Keratinocyte (primary cell): ENCODE measurements at regions not wholly inside any gene's neighbourhood (a gene's known extent, or its start where the extent isn't known, plus 50 kb on each side); places are given as distances from the start of the nearest gene placed in this dataset.

Experiments
- DNase-seq: peaks from one replicate; pipeline ENCODE4 v3.0.0-alpha.2; 2011; ENCODE audit warnings: low read depth, missing footprints, low spot score
- FAIRE-seq: peaks from 2 replicates; lab custom pipeline; 2011; peaks lifted over from hg19 to GRCh38; lab: Jason Lieb, UNC
- H2AFZ ChIP-seq: 2 replicates; pipeline ENCODE4 v1.6.0; 2012; ENCODE audit warnings: low read length, control low read depth, inconsistent platforms; ENCODE audit not compliant: control insufficient read depth
- H3K27ac ChIP-seq: 2 replicates; pipeline ENCODE4 v1.5.1; 2011; ENCODE audit warnings: low read length; ENCODE audit not compliant: control insufficient read depth, insufficient read depth
- H3K27me3 ChIP-seq: 3 replicates; pipeline ENCODE4 v1.6.0; 2011; ENCODE audit warnings: low read length; ENCODE audit not compliant: control insufficient read depth, insufficient read depth; ENCODE audit errors: extremely low read depth
- H3K36me3 ChIP-seq, 2 experiments: 2 replicates in 1 of 2; 3 replicates in 1 of 2; pipeline ENCODE4 v1.5.1; 2011; ENCODE audit warnings: low read length in 2 of 2, mild to moderate bottlenecking in 1 of 2; ENCODE audit not compliant: control insufficient read depth in 2 of 2, insufficient read depth in 2 of 2; ENCODE audit errors: extremely low read depth in 1 of 2
- H3K4me1 ChIP-seq: 3 replicates; pipeline ENCODE4 v1.5.1; 2011; ENCODE audit warnings: low read length; ENCODE audit not compliant: control insufficient read depth, insufficient read depth; ENCODE audit errors: extremely low read depth
- H3K4me2 ChIP-seq: 3 replicates; pipeline ENCODE4 v1.6.0; 2011; ENCODE audit warnings: low read depth, low read length; ENCODE audit not compliant: control insufficient read depth, insufficient read depth; ENCODE audit errors: extremely low read depth
- H3K4me3 ChIP-seq, 3 experiments: fragments of 200-600 bp in 1 of 3; sonication (generic) in 1 of 3; 2 replicates in 2 of 3; 3 replicates in 1 of 3; pipeline ENCODE4 v1.5.1; 2011 to 2016; ENCODE audit warnings: low read length in 3 of 3, mild to moderate bottlenecking in 3 of 3, control low read depth in 2 of 3, inconsistent platforms in 1 of 3, low read depth in 1 of 3, mixed read lengths in 1 of 3, mixed run types in 1 of 3, moderate library complexity in 1 of 3; ENCODE audit not compliant: control insufficient read depth in 2 of 3, insufficient read depth in 2 of 3; ENCODE audit errors: extremely low read depth in 1 of 3
- H3K79me2 ChIP-seq: 2 replicates; pipeline ENCODE4 v1.6.0; 2012; ENCODE audit warnings: low read length; ENCODE audit not compliant: control insufficient read depth, insufficient read depth
- H3K9ac ChIP-seq: 3 replicates; pipeline ENCODE4 v1.6.0; 2011; ENCODE audit warnings: low read length; ENCODE audit not compliant: control insufficient read depth, insufficient read depth; ENCODE audit errors: extremely low read depth
- H3K9me1 ChIP-seq: 3 replicates; pipeline ENCODE4 v1.6.0; 2011; ENCODE audit warnings: low read length; ENCODE audit not compliant: control insufficient read depth, insufficient read depth; ENCODE audit errors: extremely low read depth
- H3K9me3 ChIP-seq: 2 replicates; pipeline ENCODE4 v1.5.1; 2012; ENCODE audit warnings: low read depth, low read length; ENCODE audit not compliant: control insufficient read depth
- H4K20me1 ChIP-seq: 3 replicates; pipeline ENCODE4 v1.6.0; 2011; ENCODE audit warnings: low read length; ENCODE audit not compliant: control insufficient read depth, insufficient read depth; ENCODE audit errors: extremely low read depth
- EZH2 ChIP-seq: IDR thresholded peaks from one replicate; pipeline ENCODE4 v1.6.1; 2012; ENCODE audit warnings: inconsistent platforms, mild to moderate bottlenecking, low read length, moderate library complexity
- dilution Hi-C: fragments of 300-500 bp; cut with MboI; formaldehyde crosslinking; loops from one replicate; pipeline ENCODE4 v1.7.0; 2020; ENCODE audit warnings: low sequenced_read_pairs; ENCODE audit not compliant: extremely low pct_ligation_motif_present
- TF ChIP-seq, protein P1 (sequence below), 3 experiments: IDR thresholded peaks in 1 of 3; conservative IDR thresholded peaks in 1 of 3; optimal IDR thresholded peaks in 1 of 3; 2 replicates in 2 of 3; 3 replicates in 1 of 3; pipeline versions ENCODE3 to v1.5.1; 2011; ENCODE audit warnings: low read length in 3 of 3, mild to moderate bottlenecking in 3 of 3, moderate library complexity in 2 of 3, control low read depth in 1 of 3, inconsistent platforms in 1 of 3; ENCODE audit not compliant: insufficient read depth in 2 of 3; ENCODE audit errors: extremely low read depth in 1 of 3

DNA sequence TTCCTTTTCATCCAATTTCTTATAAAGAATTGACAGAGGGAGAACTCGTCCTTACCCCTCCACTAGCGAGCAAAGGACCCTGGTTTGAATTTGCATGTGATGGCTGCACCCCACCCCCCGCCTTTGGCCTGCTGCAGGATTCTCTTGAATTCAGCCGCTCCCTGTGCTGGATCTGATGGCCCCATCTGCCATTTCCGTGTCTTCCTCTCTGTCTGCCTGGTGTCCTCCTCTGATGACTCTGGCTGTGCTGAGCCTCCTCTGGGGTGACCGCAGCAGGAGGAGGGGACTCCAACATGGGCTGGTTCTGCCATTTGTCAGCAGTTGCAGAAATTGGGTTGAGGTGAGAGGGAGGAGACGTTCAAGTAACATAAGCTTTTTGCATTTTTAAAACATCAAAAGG is 188.8 kb downstream of the DLL1 start:
- no peaks in the 10 kb centered on the region for H3K36me3 ChIP-seq
- no peaks in the 10 kb centered on the region for H3K79me2 ChIP-seq
- dilution Hi-C loops: no loop called here
- no peak for FAIRE-seq
- no peak overlapping the region for H2AFZ ChIP-seq
- DNase-seq: no peak
- H3K4me1 ChIP-seq: no peaks in the 10 kb centered on the region
- TF ChIP-seq EZH2: no peak
- TF ChIP-seq, protein P1, sequence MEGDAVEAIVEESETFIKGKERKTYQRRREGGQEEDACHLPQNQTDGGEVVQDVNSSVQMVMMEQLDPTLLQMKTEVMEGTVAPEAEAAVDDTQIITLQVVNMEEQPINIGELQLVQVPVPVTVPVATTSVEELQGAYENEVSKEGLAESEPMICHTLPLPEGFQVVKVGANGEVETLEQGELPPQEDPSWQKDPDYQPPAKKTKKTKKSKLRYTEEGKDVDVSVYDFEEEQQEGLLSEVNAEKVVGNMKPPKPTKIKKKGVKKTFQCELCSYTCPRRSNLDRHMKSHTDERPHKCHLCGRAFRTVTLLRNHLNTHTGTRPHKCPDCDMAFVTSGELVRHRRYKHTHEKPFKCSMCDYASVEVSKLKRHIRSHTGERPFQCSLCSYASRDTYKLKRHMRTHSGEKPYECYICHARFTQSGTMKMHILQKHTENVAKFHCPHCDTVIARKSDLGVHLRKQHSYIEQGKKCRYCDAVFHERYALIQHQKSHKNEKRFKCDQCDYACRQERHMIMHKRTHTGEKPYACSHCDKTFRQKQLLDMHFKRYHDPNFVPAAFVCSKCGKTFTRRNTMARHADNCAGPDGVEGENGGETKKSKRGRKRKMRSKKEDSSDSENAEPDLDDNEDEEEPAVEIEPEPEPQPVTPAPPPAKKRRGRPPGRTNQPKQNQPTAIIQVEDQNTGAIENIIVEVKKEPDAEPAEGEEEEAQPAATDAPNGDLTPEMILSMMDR (optimal IDR thresholded peaks at IDR 0.05 in 1 of 3, IDR thresholded peaks at IDR 0.05 in 1 of 3, conservative IDR thresholded peaks at IDR 0.05 in 1 of 3; ENCODE audit: extremely low read depth in 1 of 3, insufficient read depth in 2 of 3, low read length in 3 of 3): no peak
- H3K4me3 ChIP-seq: no peak overlapping the region
- no peak overlapping the region for H3K27ac ChIP-seq
- no peaks in the 10 kb centered on the region for H4K20me1 ChIP-seq
- no peaks in the 10 kb centered on the region for H3K9me3 ChIP-seq
- H3K9ac ChIP-seq: no peak overlapping the region
- no peaks in the 10 kb centered on the region for H3K27me3 ChIP-seq
- H3K4me2 ChIP-seq: no peak overlapping the region
- no peaks in the 10 kb centered on the region for H3K9me1 ChIP-seq

DNA sequence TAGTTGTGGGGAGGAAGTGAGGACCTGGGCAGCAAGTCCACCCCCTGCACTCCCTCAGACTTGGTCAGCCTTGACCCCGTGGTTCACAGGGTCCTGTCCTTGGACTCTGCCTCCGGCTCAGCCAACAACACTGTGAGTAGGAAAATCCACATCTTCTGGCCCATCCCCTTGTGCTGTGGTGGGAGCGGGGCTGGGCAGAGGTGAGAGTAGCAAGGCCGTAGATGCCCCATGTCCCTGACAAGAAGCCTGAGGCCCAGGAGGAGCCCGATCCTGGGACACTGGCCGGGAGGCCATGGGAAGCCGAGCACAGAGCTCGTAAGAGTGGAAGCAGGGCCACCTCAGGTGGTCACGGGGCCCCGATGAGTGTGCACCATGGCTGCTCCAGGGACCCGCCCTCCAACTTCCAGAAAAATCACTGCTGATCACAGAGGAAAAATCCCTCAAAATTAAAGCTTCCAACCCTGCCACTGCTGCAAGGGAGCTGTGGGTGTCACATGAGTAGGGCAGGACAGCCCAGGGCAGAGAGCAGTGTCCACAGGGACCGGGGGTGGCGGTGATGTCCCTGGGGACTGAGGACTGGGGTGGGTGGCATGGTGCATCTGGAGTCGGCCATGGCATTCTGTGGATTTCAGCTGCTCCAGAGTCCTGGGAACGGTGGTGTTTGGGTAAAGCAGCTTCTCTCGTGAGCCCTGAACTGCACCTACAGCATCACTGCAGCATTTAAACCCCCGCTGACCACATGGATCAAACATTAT is 189.4 kb downstream of the DLL1 start:
- no peaks in the 10 kb centered on the region for H3K4me1 ChIP-seq
- no peak overlapping the region for H3K4me3 ChIP-seq
- H2AFZ ChIP-seq: no peak overlapping the region
- no peaks in the 10 kb centered on the region for H3K27me3 ChIP-seq
- no peak overlapping the region for H3K4me2 ChIP-seq
- TF ChIP-seq, protein P1 (optimal IDR thresholded peaks at IDR 0.05 in 1 of 3, IDR thresholded peaks at IDR 0.05 in 1 of 3, conservative IDR thresholded peaks at IDR 0.05 in 1 of 3; ENCODE audit: extremely low read depth in 1 of 3, insufficient read depth in 2 of 3, low read length in 3 of 3): no peak
- TF ChIP-seq EZH2: no peak
- FAIRE-seq (no peak), DNase-seq (no peak)
- H3K27ac ChIP-seq: no peak overlapping the region
- no peak overlapping the region for H3K9ac ChIP-seq
- H3K9me1 ChIP-seq: no peaks in the 10 kb centered on the region
- dilution Hi-C loops: no loop called here
- H4K20me1 ChIP-seq: no peaks in the 10 kb centered on the region
- H3K79me2 ChIP-seq: no peaks in the 10 kb centered on the region
- H3K9me3 ChIP-seq: no peaks in the 10 kb centered on the region
- no peaks in the 10 kb centered on the region for H3K36me3 ChIP-seq
